SK-N-SH (cell line): ENCODE measurements at regions not wholly inside any gene's neighbourhood (a gene's known extent, or its start where the extent isn't known, plus 50 kb on each side); places are given as distances from the start of the nearest gene placed in this dataset.
A peak's percentile ranks its signal among the peaks of the same experiment; 100 is the strongest.

ENCODE experiments used
- CTCF ChIA-PET: fragments of 300-600, 350-600 bp; formaldehyde crosslinking; extraction: SDS; loops from one replicate; lab custom pipeline; 2021; lab: Yijun Ruan, JAX
- POLR2A ChIA-PET: fragments of 350-600 bp; sonication (Branson Sonifier 250); formaldehyde crosslinking; extraction: SDS; loops from one replicate; lab custom pipeline; 2020; ENCODE audit warnings: antibody characterized with exemption, inconsistent platforms; lab: Yijun Ruan, JAX
- DNase-seq: peaks from one replicate; pipeline ENCODE4 v3.0.0; 2012
- H2AFZ ChIP-seq: fragments of 200-600 bp; sonication (generic); 2 replicates; pipeline ENCODE4 v1.8.1; 2016; ENCODE audit warnings: antibody characterized with exemption, mild to moderate bottlenecking, low read depth
- H3F3A ChIP-seq: fragments of 200-600 bp; sonication (generic); replicated peaks from 2 replicates; pipeline ENCODE3; 2016; ENCODE audit warnings: antibody characterized with exemption, mild to moderate bottlenecking; ENCODE audit not compliant: insufficient read depth
- H3K27ac ChIP-seq, 2 experiments: fragments of 200-500 bp in 1 of 2; fragments of 200-600 bp in 1 of 2; sonication (Bioruptor generic) in 1 of 2; sonication (generic), shearing (Covaris generic) in 1 of 2; 2 replicates each; pipeline versions ENCODE4 v1.5.1 to v1.6.1; 2014 to 2016; ENCODE audit warnings: low read depth in 2 of 2, inconsistent platforms in 1 of 2, low read length in 1 of 2, mild to moderate bottlenecking in 1 of 2, mixed read lengths in 1 of 2
- H3K27me3 ChIP-seq: fragments of 200-600 bp; sonication (generic), shearing (Covaris generic); 2 replicates; pipeline ENCODE4 v1.6.1; 2016; ENCODE audit warnings: mixed run types; ENCODE audit not compliant: insufficient read depth
- H3K36me3 ChIP-seq, 2 experiments: fragments of 200-500 bp in 1 of 2; fragments of 200-600 bp in 1 of 2; sonication (Bioruptor generic) in 1 of 2; sonication (generic) in 1 of 2; replicated peaks in 1 of 2; 2 replicates each; pipeline versions ENCODE3 to v1.5.1; 2014 to 2016; ENCODE audit warnings: low read length in 1 of 2, mild to moderate bottlenecking in 1 of 2; ENCODE audit not compliant: insufficient read depth in 2 of 2, control insufficient read depth in 1 of 2
- H3K4me1 ChIP-seq, 2 experiments: fragments of 200-500 bp in 1 of 2; fragments of 200-600 bp in 1 of 2; sonication (Bioruptor generic) in 1 of 2; sonication (generic), shearing (Covaris generic) in 1 of 2; 2 replicates each; pipeline versions ENCODE4 v1.5.1 to v1.6.1; 2014 to 2016; ENCODE audit warnings: low read depth in 1 of 2, low read length in 1 of 2, mixed run types in 1 of 2; ENCODE audit not compliant: insufficient read depth in 2 of 2, control insufficient read depth in 1 of 2
- H3K4me2 ChIP-seq: fragments of 200-600 bp; sonication (generic), shearing (Covaris generic); 2 replicates; pipeline ENCODE4 v1.6.1; 2017; ENCODE audit warnings: mixed run types
- H3K4me3 ChIP-seq, 2 experiments: fragments of 200-500 bp in 1 of 2; fragments of 200-600 bp in 1 of 2; sonication (Bioruptor generic) in 1 of 2; sonication (generic), shearing (Covaris generic) in 1 of 2; 2 replicates each; pipeline versions ENCODE4 v1.5.1 to v1.8.1; 2014 to 2016; ENCODE audit warnings: low read depth in 2 of 2, inconsistent platforms in 1 of 2, low read length in 1 of 2, mild to moderate bottlenecking in 1 of 2, mixed read lengths in 1 of 2, moderate library complexity in 1 of 2
- H3K79me2 ChIP-seq: fragments of 200-600 bp; sonication (generic); 2 replicates; pipeline ENCODE4 v1.8.1; 2017; ENCODE audit warnings: mild to moderate bottlenecking; ENCODE audit not compliant: insufficient read depth
- H3K9ac ChIP-seq: fragments of 200-600 bp; sonication (generic); 2 replicates; pipeline ENCODE4 v1.6.1; 2017; ENCODE audit warnings: mixed run types
- H3K9me2 ChIP-seq: fragments of 200-600 bp; sonication (generic); 2 replicates; pipeline ENCODE4 v1.6.1; 2017; ENCODE audit warnings: mixed run types
- H3K9me3 ChIP-seq: fragments of 200-600 bp; sonication (generic); 2 replicates; pipeline ENCODE4 v1.6.1; 2017; ENCODE audit warnings: mixed run types, mild to moderate bottlenecking, moderate library complexity
- H4K20me1 ChIP-seq: fragments of 200-600 bp; sonication (generic); 2 replicates; pipeline ENCODE4 v1.6.1; 2017; ENCODE audit warnings: mild to moderate bottlenecking, mixed run types; ENCODE audit not compliant: insufficient read depth
- CHD2 ChIP-seq: fragments of 150-350 bp; IDR thresholded peaks from 2 replicates; pipeline ENCODE4 v1.6.1; 2018; ENCODE audit warnings: low read length; ENCODE audit not compliant: partially characterized antibody
- ELF1 ChIP-seq: IDR thresholded peaks from 2 replicates; pipeline ENCODE4 v1.4.0; 2012
- FOSL2 ChIP-seq: IDR thresholded peaks from 2 replicates; pipeline ENCODE4 v1.4.0; 2012; ENCODE audit warnings: low read depth, mild to moderate bottlenecking, moderate library complexity, borderline replicate concordance
- GABPA ChIP-seq: IDR thresholded peaks from 2 replicates; pipeline ENCODE4 v1.4.0; 2012; ENCODE audit warnings: low read depth, mild to moderate bottlenecking
- MXI1 ChIP-seq: IDR thresholded peaks from 2 replicates; pipeline ENCODE4 v1.6.1; 2012; ENCODE audit warnings: mild to moderate bottlenecking, low read depth, low read length, improper control_type of control experiment
- NRF1 ChIP-seq: IDR thresholded peaks from 2 replicates; pipeline ENCODE4 v1.6.1; 2012; ENCODE audit warnings: low read depth, mild to moderate bottlenecking, low read length
- PBX3 ChIP-seq: IDR thresholded peaks from 2 replicates; pipeline ENCODE4; 2012
- POLR2AphosphoS5 ChIP-seq: IDR thresholded peaks from 2 replicates; pipeline ENCODE4 v1.6.1; 2012; ENCODE audit warnings: low read depth, low read length
- RCOR1 ChIP-seq: fragments of 150-350 bp; IDR thresholded peaks from 2 replicates; pipeline ENCODE4 v1.6.1; 2017; ENCODE audit warnings: antibody characterized with exemption, low read length
- REST ChIP-seq: IDR thresholded peaks from 2 replicates; pipeline ENCODE4 v1.6.1; 2012; ENCODE audit warnings: mild to moderate bottlenecking, low read depth, low read length, moderate library complexity
- RFX5 ChIP-seq: IDR thresholded peaks from 2 replicates; pipeline ENCODE4 v1.6.1; 2012; ENCODE audit warnings: mild to moderate bottlenecking, improper control_type of control experiment, low read length
- SIN3A ChIP-seq: IDR thresholded peaks from 2 replicates; pipeline ENCODE4 v1.6.1; 2012; ENCODE audit warnings: low read depth, mild to moderate bottlenecking, low read length, moderate library complexity, borderline replicate concordance
- TAF1 ChIP-seq: IDR thresholded peaks from 2 replicates; pipeline ENCODE4 v1.6.1; 2012; ENCODE audit warnings: low read depth, mild to moderate bottlenecking, low read length, moderate library complexity, borderline replicate concordance
- TEAD4 ChIP-seq: IDR thresholded peaks from 2 replicates; pipeline ENCODE4 v1.4.0; 2012; ENCODE audit warnings: mild to moderate bottlenecking, borderline replicate concordance; ENCODE audit not compliant: insufficient read depth
- WGBS: methylation state at CpG from one replicate; pipeline ENCODE4 v1.1.6; 2017; ENCODE audit warnings: low lambda C conversion rate; 5-methylcytosine and 5-hydroxymethylcytosine counted together
- TF ChIP-seq, protein P1 (sequence below): fragments of 150-350 bp; IDR thresholded peaks from 2 replicates; pipeline ENCODE4 v1.6.1; 2016; ENCODE audit warnings: mild to moderate bottlenecking, low read depth, low read length
- TF ChIP-seq, protein P2 (sequence below): IDR thresholded peaks from 2 replicates; pipeline ENCODE4 v1.4.0; 2012; ENCODE audit warnings: low read depth
- TF ChIP-seq, protein P3 (sequence below): IDR thresholded peaks from 2 replicates; pipeline ENCODE4 v1.4.0; 2012; ENCODE audit warnings: low read depth, borderline replicate concordance

GRCh38 chr14:71320107-71320733 lies 413.0 kb downstream of the PCNX1 start, which contains the start of gene SIPA1L1:
Gene SIPA1L1, plus strand, starts transcription at chr14:71320476.
- peaks cover 43% of the 10 kb centered on the region for H3K79me2 ChIP-seq
- DNase-seq: peak; percentile 95

More at GRCh38 chr14:71320107-71320733, 413.0 kb downstream of the PCNX1 start, which contains the start of gene SIPA1L1:
- H3K27ac ChIP-seq: peak within 1 kb of the TSS; percentile 79 to 92
- peak; percentile 99 for TF ChIP-seq CHD2
- no peak for TF ChIP-seq TEAD4
- TF ChIP-seq, protein P1, sequence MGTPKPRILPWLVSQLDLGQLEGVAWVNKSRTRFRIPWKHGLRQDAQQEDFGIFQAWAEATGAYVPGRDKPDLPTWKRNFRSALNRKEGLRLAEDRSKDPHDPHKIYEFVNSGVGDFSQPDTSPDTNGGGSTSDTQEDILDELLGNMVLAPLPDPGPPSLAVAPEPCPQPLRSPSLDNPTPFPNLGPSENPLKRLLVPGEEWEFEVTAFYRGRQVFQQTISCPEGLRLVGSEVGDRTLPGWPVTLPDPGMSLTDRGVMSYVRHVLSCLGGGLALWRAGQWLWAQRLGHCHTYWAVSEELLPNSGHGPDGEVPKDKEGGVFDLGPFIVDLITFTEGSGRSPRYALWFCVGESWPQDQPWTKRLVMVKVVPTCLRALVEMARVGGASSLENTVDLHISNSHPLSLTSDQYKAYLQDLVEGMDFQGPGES: no peak
- TF ChIP-seq, protein P2, sequence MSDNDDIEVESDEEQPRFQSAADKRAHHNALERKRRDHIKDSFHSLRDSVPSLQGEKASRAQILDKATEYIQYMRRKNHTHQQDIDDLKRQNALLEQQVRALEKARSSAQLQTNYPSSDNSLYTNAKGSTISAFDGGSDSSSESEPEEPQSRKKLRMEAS: peak; percentile 53; the same call in 1 of the 2 replicates
- no peak for TF ChIP-seq FOSL2
- 0 out of 2 replicates have a peak, but pooled peaks have one; percentile 48 for TF ChIP-seq RCOR1
- peak; percentile 51; the same call in 1 of the 2 replicates for TF ChIP-seq REST
- peak; percentile 95 for TF ChIP-seq POLR2AphosphoS5
- peak; percentile 94 for TF ChIP-seq MXI1
- TF ChIP-seq PBX3: no peak
- TF ChIP-seq NRF1: 0 out of 2 replicates have a peak, but pooled peaks have one; percentile 25
- peak; percentile 87; the same call in 1 of the 2 replicates for TF ChIP-seq TAF1
- TF ChIP-seq SIN3A: peak; percentile 81; the same call in 1 of the 2 replicates
- peak; percentile 76; the same call in 1 of the 2 replicates for TF ChIP-seq RFX5
- TF ChIP-seq ELF1: 0 out of 2 replicates have a peak, but pooled peaks have one; percentile 54
- TF ChIP-seq GABPA: peak; percentile 49
- TF ChIP-seq, protein P3, sequence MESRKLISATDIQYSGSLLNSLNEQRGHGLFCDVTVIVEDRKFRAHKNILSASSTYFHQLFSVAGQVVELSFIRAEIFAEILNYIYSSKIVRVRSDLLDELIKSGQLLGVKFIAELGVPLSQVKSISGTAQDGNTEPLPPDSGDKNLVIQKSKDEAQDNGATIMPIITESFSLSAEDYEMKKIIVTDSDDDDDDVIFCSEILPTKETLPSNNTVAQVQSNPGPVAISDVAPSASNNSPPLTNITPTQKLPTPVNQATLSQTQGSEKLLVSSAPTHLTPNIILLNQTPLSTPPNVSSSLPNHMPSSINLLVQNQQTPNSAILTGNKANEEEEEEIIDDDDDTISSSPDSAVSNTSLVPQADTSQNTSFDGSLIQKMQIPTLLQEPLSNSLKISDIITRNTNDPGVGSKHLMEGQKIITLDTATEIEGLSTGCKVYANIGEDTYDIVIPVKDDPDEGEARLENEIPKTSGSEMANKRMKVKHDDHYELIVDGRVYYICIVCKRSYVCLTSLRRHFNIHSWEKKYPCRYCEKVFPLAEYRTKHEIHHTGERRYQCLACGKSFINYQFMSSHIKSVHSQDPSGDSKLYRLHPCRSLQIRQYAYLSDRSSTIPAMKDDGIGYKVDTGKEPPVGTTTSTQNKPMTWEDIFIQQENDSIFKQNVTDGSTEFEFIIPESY: peak; percentile 98
- TF ChIP-seq, all 33 proteins: peak for 13
- Histone ChIP-seq H2AFZ (peak within 1 kb of the TSS; percentile 83), H3K4me2 (peak within 1 kb of the TSS; percentile 87), H4K20me1 (no peaks in the 10 kb centered on the region), H3F3A (peaks cover 14% of the 10 kb centered on the region), H3K36me3 (no peaks in the 10 kb centered on the region), H3K4me1 (peaks cover 12 to 15% of the 10 kb centered on the region in 2 experiments; a peak in 3 of 4 replicates), H3K27me3 (no peaks in the 10 kb centered on the region), H3K9me3 (no peaks in the 10 kb centered on the region), H3K9me2 (no peaks in the 10 kb centered on the region), H3K4me3 (peak within 1 kb of the TSS; percentile 95 to 96), H3K9ac (peak within 1 kb of the TSS; percentile 93)
- WGBS: under 1% methylated on average over 42 of the region's 52 CpGs
- CTCF ChIA-PET: interaction anchor here (1.0 to 4.6 kb wide), 5 partner anchors 74 to 435 kb away, joined by 3 to 44 read pairs (median 8); no protein-coding TSS in a partner anchor
- POLR2A ChIA-PET: interaction anchor here (1.5 to 2.0 kb wide), 2 partner anchors 308 to 433 kb away, joined by 5 read pairs; no protein-coding TSS in a partner anchor
